Trophoblast cell (in vitro differentiated cells and primary cell): ENCODE measurements at regions not wholly inside any gene's neighbourhood (a gene's known extent, or its start where the extent isn't known, plus 50 kb on each side); places are given as distances from the start of the nearest gene placed in this dataset.

Experiments
- DNase-seq, 2 donors: peaks; one replicate each; pipeline ENCODE4 v3.0.0-alpha.2; 2016
- H2AFZ ChIP-seq: 2 replicates; pipeline ENCODE4 v1.6.1; 2013; ENCODE audit warnings: low read length, moderate library complexity, mild to moderate bottlenecking; ENCODE audit not compliant: insufficient read depth, poor library complexity
- H2AK5ac ChIP-seq: 2 replicates; pipeline ENCODE4 v1.6.1; 2013; ENCODE audit warnings: mild to moderate bottlenecking, low read length
- H2BK120ac ChIP-seq: 2 replicates; pipeline ENCODE4 v1.6.1; 2013; ENCODE audit warnings: low read length, mild to moderate bottlenecking, moderate library complexity; ENCODE audit not compliant: insufficient read depth, poor library complexity
- H2BK12ac ChIP-seq: 2 replicates; pipeline ENCODE4 v1.6.1; 2013; ENCODE audit warnings: mild to moderate bottlenecking, low read length, moderate library complexity
- H2BK5ac ChIP-seq: 2 replicates; pipeline ENCODE4 v1.6.1; 2013; ENCODE audit warnings: low read length, low read depth, moderate library complexity, mild to moderate bottlenecking; ENCODE audit not compliant: poor library complexity
- H3K14ac ChIP-seq: 2 replicates; pipeline ENCODE4 v1.6.1; 2013; ENCODE audit warnings: mild to moderate bottlenecking, low read length
- H3K18ac ChIP-seq: 2 replicates; pipeline ENCODE4 v1.6.1; 2013; ENCODE audit warnings: mild to moderate bottlenecking, low read length
- H3K23ac ChIP-seq: 2 replicates; pipeline ENCODE4 v1.6.1; 2013; ENCODE audit warnings: low read length
- H3K27ac ChIP-seq: 2 replicates; pipeline ENCODE4 v1.5.1; 2013; ENCODE audit warnings: low read depth, mild to moderate bottlenecking, inconsistent platforms, low read length, moderate library complexity
- H3K27me3 ChIP-seq: 2 replicates; pipeline ENCODE4 v1.6.1; 2013; ENCODE audit warnings: inconsistent platforms, mild to moderate bottlenecking, low read length, moderate library complexity; ENCODE audit not compliant: insufficient read depth
- H3K36me3 ChIP-seq, 2 experiments: 1 replicate in 1 of 2; 2 replicates in 1 of 2; pipeline ENCODE4 v1.6.1; 2013; ENCODE audit warnings: low read length in 2 of 2, mild to moderate bottlenecking in 2 of 2, moderate library complexity in 1 of 2; ENCODE audit not compliant: insufficient read depth in 2 of 2, control insufficient read depth in 1 of 2
- H3K4ac ChIP-seq: 2 replicates; pipeline ENCODE4 v1.6.1; 2013; ENCODE audit warnings: low read depth, mild to moderate bottlenecking, low read length, moderate library complexity
- H3K4me1 ChIP-seq, 2 experiments: 1 replicate in 1 of 2; 2 replicates in 1 of 2; pipeline ENCODE4 v1.6.1; 2013; ENCODE audit warnings: low read length in 2 of 2, mild to moderate bottlenecking in 2 of 2, moderate library complexity in 1 of 2; ENCODE audit not compliant: insufficient read depth in 2 of 2, control insufficient read depth in 1 of 2
- H3K4me2 ChIP-seq: 2 replicates; pipeline ENCODE4 v1.6.1; 2013; ENCODE audit warnings: inconsistent platforms, mild to moderate bottlenecking, low read length, moderate library complexity
- H3K4me3 ChIP-seq: 2 replicates; pipeline ENCODE4 v1.5.1; 2013; ENCODE audit warnings: mild to moderate bottlenecking, low read depth, low read length, inconsistent platforms
- H3K79me1 ChIP-seq: one replicate; pipeline ENCODE4 v1.6.1; 2013; ENCODE audit warnings: low read length
- H3K79me2 ChIP-seq: 2 replicates; pipeline ENCODE4 v1.6.1; 2013; ENCODE audit warnings: low read length, mild to moderate bottlenecking; ENCODE audit not compliant: control insufficient read depth, insufficient read depth, poor library complexity
- H3K9ac ChIP-seq: 2 replicates; pipeline ENCODE4 v1.6.1; 2013; ENCODE audit warnings: mild to moderate bottlenecking, low read length
- H3K9me3 ChIP-seq: 2 replicates; pipeline ENCODE4 v1.6.1; 2013; ENCODE audit warnings: low read depth, mild to moderate bottlenecking, control low read depth, inconsistent platforms, low read length; ENCODE audit not compliant: insufficient read depth
- H4K12ac ChIP-seq: 2 replicates; pipeline ENCODE4 v1.6.1; 2013; ENCODE audit warnings: low read depth, mild to moderate bottlenecking, low read length, moderate library complexity
- H4K8ac ChIP-seq: 2 replicates; pipeline ENCODE4 v1.6.1; 2013; ENCODE audit warnings: low read depth, mild to moderate bottlenecking, low read length, moderate library complexity
- H4K91ac ChIP-seq: one replicate; pipeline ENCODE4 v1.6.1; 2013; ENCODE audit warnings: low read depth, mild to moderate bottlenecking, low read length, moderate library complexity
- WGBS: extraction: QIAGEN DNeasy Blood & Tissue Kit; methylation state at CpG from one replicate; pipeline ENCODE4 v1.1.7; 2013; ENCODE audit warnings: missing lambda C conversion rate; ENCODE audit not compliant: insufficient read length, insufficient coverage; ENCODE audit errors: extremely low coverage; 5-methylcytosine and 5-hydroxymethylcytosine counted together

GRCh38 chr2:19843992-19844515 lies 57.7 kb downstream of the TTC32 start:
- H2BK120ac ChIP-seq, result no peak overlapping the region
- no peak overlapping the region for H4K91ac ChIP-seq
- no peak for DNase-seq
- no peak overlapping the region for H3K18ac ChIP-seq
- H3K4me1 ChIP-seq, result peaks cover 0 to 8% of the 10 kb centered on the region in 2 experiments
- H3K4me3 ChIP-seq, result no peak overlapping the region
- no peaks in the 10 kb centered on the region for H3K79me2 ChIP-seq
- H2AK5ac ChIP-seq, result no peak overlapping the region
- H3K27me3 ChIP-seq, result no peaks in the 10 kb centered on the region
- no peak overlapping the region for H4K8ac ChIP-seq
- H4K12ac ChIP-seq, result no peak overlapping the region
- H3K79me1 ChIP-seq, result no peaks in the 10 kb centered on the region
- H3K27ac ChIP-seq, result no peak overlapping the region
- no peaks in the 10 kb centered on the region for H3K36me3 ChIP-seq
- no peak overlapping the region for H3K4ac ChIP-seq
- H3K9me3 ChIP-seq, result peaks cover 3% of the 10 kb centered on the region
- H2BK5ac ChIP-seq, result no peak overlapping the region
- no peak overlapping the region for H3K4me2 ChIP-seq
- no peak overlapping the region for H3K23ac ChIP-seq
- no peak overlapping the region for H3K9ac ChIP-seq
- H2AFZ ChIP-seq, result no peak overlapping the region
- no peak overlapping the region for H3K14ac ChIP-seq
- H2BK12ac ChIP-seq, result no peak overlapping the region
- WGBS, result no CpG with 5 or more reads among the region's 2 CpGs

- H2BK12ac ChIP-seq, result no peak overlapping the region
- no peak for DNase-seq
- no peak overlapping the region for H3K14ac ChIP-seq
- H3K27ac ChIP-seq, result no peak overlapping the region
- H3K9me3 ChIP-seq, result peaks cover 3% of the 10 kb centered on the region
- no peak overlapping the region for H3K4me3 ChIP-seq
- H4K8ac ChIP-seq, result no peak overlapping the region
- H3K4me2 ChIP-seq, result no peak overlapping the region
- no peak overlapping the region for H2BK5ac ChIP-seq
- H3K79me2 ChIP-seq, result no peaks in the 10 kb centered on the region
- H2AFZ ChIP-seq, result no peak overlapping the region
- peaks cover 0 to 8% of the 10 kb centered on the region in 2 experiments for H3K4me1 ChIP-seq
- H4K91ac ChIP-seq, result no peak overlapping the region
- no peaks in the 10 kb centered on the region for H3K27me3 ChIP-seq
- H4K12ac ChIP-seq, result no peak overlapping the region
- no peak overlapping the region for H3K9ac ChIP-seq
- H3K79me1 ChIP-seq, result no peaks in the 10 kb centered on the region
- H3K36me3 ChIP-seq, result no peaks in the 10 kb centered on the region
- H2BK120ac ChIP-seq, result no peak overlapping the region
- no peak overlapping the region for H2AK5ac ChIP-seq
- H3K4ac ChIP-seq, result no peak overlapping the region
- WGBS, result no CpG with 5 or more reads among the region's 9 CpGs
- H3K23ac ChIP-seq, result no peak overlapping the region
- H3K18ac ChIP-seq, result no peak overlapping the region
Measured at GRCh38 chr2:19841918-19842693, 59.7 kb downstream of the TTC32 start.

GRCh38 chr2:19839438-19839837 lies 62.3 kb downstream of the TTC32 start:
- no peak overlapping the region for H4K12ac ChIP-seq
- no peak overlapping the region for H2AK5ac ChIP-seq
- H3K36me3 ChIP-seq, result no peaks in the 10 kb centered on the region
- no peak overlapping the region for H4K91ac ChIP-seq
- no peak overlapping the region for H3K4ac ChIP-seq
- peaks cover 3% of the 10 kb centered on the region for H3K9me3 ChIP-seq
- H3K27me3 ChIP-seq, result no peaks in the 10 kb centered on the region
- H3K79me2 ChIP-seq, result no peaks in the 10 kb centered on the region
- H3K4me2 ChIP-seq, result no peak overlapping the region
- no peak overlapping the region for H2BK12ac ChIP-seq
- no peak for DNase-seq
- H3K23ac ChIP-seq, result no peak overlapping the region
- WGBS, result no CpG with 5 or more reads among the region's 8 CpGs
- H4K8ac ChIP-seq, result no peak overlapping the region
- H2AFZ ChIP-seq, result no peak overlapping the region
- no peak overlapping the region for H2BK5ac ChIP-seq
- no peak overlapping the region for H3K14ac ChIP-seq
- H3K9ac ChIP-seq, result no peak overlapping the region
- no peak overlapping the region for H3K27ac ChIP-seq
- no peak overlapping the region for H3K18ac ChIP-seq
- H3K4me1 ChIP-seq, result peaks cover 0 to 8% of the 10 kb centered on the region in 2 experiments
- no peak overlapping the region for H3K4me3 ChIP-seq
- H2BK120ac ChIP-seq, result no peak overlapping the region
- no peaks in the 10 kb centered on the region for H3K79me1 ChIP-seq

GRCh38 chr2:19838616-19839015 lies 63.2 kb downstream of the TTC32 start:
- Histone ChIP-seq H3K18ac (no peak overlapping the region), H2BK12ac (no peak overlapping the region), H3K27me3 (no peaks in the 10 kb centered on the region), H2BK120ac (no peak overlapping the region), H3K4me2 (no peak overlapping the region), H3K4ac (no peak overlapping the region), H2BK5ac (no peak overlapping the region), H3K4me3 (no peak overlapping the region), H3K79me1 (no peaks in the 10 kb centered on the region), H3K4me1 (peaks cover 0 to 8% of the 10 kb centered on the region in 2 experiments), H3K23ac (no peak overlapping the region), H4K8ac (no peak overlapping the region), H2AFZ (no peak overlapping the region), H2AK5ac (no peak overlapping the region), H3K9ac (no peak overlapping the region), H4K12ac (no peak overlapping the region), H3K36me3 (no peaks in the 10 kb centered on the region), H4K91ac (no peak overlapping the region), H3K79me2 (no peaks in the 10 kb centered on the region), H3K27ac (no peak overlapping the region), H3K9me3 (peaks cover 3% of the 10 kb centered on the region), H3K14ac (no peak overlapping the region)
- no peak for DNase-seq
- WGBS, result no CpG with 5 or more reads among the region's 1 CpG
